HuH-7.5 (cell line): ENCODE measurements at regions not wholly inside any gene's neighbourhood (a gene's known extent, or its start where the extent isn't known, plus 50 kb on each side); places are given as distances from the start of the nearest gene placed in this dataset.
"Not testable (repeated sequence)": the region's sequence is repeated elsewhere in the genome, so short reads cannot be mapped to it uniquely, and the experiment has no call there.

Experiments used
- DNase-seq: peaks from one replicate; pipeline ENCODE4 v3.0.0; 2011; ENCODE audit warnings: low spot score

GRCh38 chr13:21261487-21262216 is 85.2 kb downstream of the MRPL57 start:
- not testable (repeated sequence) for DNase-seq

GRCh38 chr13:21263909-21264308 is 87.5 kb downstream of the MRPL57 start:
- not testable (repeated sequence) for DNase-seq

GRCh38 chr13:21268485-21268884 is 92.0 kb downstream of the MRPL57 start:
- not testable (repeated sequence) for DNase-seq

- DNase-seq: not testable (repeated sequence)
These were observed 96.0 kb downstream of the MRPL57 start for GRCh38 chr13:21272439-21272838.

- DNase-seq: not testable (repeated sequence)
These were observed 98.0 kb downstream of the MRPL57 start for GRCh38 chr13:21274457-21274856.

- DNase-seq: peak; percentile 15
These were observed 105.6 kb downstream of the MRPL57 start for GRCh38 chr13:21282065-21282464.

- DNase-seq: no peak
These were observed 111.0 kb downstream of the MRPL57 start for GRCh38 chr13:21287331-21287907.

GRCh38 chr13:21289475-21289874 is 113.0 kb downstream of the MRPL57 start:
- no peak for DNase-seq

GRCh38 chr13:21290442-21291002 is 114.1 kb downstream of the MRPL57 start:
- DNase-seq: not testable (repeated sequence)

GRCh38 chr13:21291840-21292239 is 115.4 kb downstream of the MRPL57 start:
- no peak for DNase-seq

GRCh38 chr13:21296991-21297390 is 120.5 kb downstream of the MRPL57 start:
- DNase-seq: not testable (repeated sequence)

- DNase-seq: no peak
These were observed 121.0 kb downstream of the MRPL57 start for GRCh38 chr13:21297447-21297846.

GRCh38 chr13:21297914-21298831 is 121.7 kb downstream of the MRPL57 start:
- peak; percentile 71 for DNase-seq

GRCh38 chr13:21304256-21304655 is 127.8 kb downstream of the MRPL57 start:
- DNase-seq: no peak

GRCh38 chr13:21306300-21307073 is 130.0 kb downstream of the MRPL57 start:
- DNase-seq: not testable (repeated sequence)

- not testable (repeated sequence) for DNase-seq
These were observed 130.7 kb downstream of the MRPL57 start for GRCh38 chr13:21307158-21307557.

- no peak for DNase-seq
These were observed 132.4 kb downstream of the MRPL57 start for GRCh38 chr13:21308906-21309305.

GRCh38 chr13:21309542-21310172 is 133.2 kb downstream of the MRPL57 start:
- no peak for DNase-seq

GRCh38 chr13:21310220-21310619 is 133.8 kb downstream of the MRPL57 start:
- no peak for DNase-seq

- DNase-seq: not testable (repeated sequence)
These were observed 138.5 kb downstream of the MRPL57 start for GRCh38 chr13:21314976-21315375.

GRCh38 chr13:21316376-21316775 is 139.9 kb downstream of the MRPL57 start:
- DNase-seq: no peak
